ENCODE measurements at regions not wholly inside any gene's neighbourhood (a gene's known extent, or its start where the extent isn't known, plus 50 kb on each side); places are given as distances from the start of the nearest gene placed in this dataset.

DNA sequence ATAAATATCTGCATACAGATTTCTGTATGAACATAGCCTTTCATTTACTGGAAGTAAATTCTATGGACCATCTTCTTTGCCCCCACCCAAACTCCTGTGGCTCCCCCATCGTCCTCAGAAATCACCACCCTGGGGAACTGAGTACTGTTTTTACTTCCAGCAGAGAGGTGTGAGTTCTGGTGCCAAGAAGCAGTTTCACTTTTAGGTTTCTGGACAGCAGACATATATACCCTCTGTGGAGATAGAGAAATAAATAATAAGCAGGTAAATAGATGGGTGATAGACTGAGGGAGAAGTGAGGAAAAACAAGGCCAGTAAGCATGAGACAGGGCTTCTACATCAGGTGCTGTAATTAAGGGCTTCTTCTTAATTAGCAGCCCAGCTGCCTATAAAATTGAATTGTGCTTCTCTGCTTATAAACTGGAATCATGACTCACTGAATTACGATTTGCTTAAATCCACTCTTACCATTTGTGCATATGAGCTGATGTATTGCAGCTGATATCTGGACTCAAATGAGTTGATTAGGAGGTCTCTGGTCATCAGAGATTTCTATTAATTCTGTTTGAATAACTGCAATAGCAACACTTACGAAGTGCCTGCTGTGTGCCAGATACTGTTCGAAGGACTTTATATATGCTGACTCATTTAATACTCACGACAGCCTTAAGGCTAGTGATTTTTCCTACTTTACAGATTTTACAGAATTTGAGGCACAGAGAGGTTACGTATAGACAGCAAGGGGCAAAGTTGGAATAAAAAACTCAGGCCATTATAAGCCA is 60.8 kb upstream of the DHX15 start:
- TF ChIP-seq, protein P1, sequence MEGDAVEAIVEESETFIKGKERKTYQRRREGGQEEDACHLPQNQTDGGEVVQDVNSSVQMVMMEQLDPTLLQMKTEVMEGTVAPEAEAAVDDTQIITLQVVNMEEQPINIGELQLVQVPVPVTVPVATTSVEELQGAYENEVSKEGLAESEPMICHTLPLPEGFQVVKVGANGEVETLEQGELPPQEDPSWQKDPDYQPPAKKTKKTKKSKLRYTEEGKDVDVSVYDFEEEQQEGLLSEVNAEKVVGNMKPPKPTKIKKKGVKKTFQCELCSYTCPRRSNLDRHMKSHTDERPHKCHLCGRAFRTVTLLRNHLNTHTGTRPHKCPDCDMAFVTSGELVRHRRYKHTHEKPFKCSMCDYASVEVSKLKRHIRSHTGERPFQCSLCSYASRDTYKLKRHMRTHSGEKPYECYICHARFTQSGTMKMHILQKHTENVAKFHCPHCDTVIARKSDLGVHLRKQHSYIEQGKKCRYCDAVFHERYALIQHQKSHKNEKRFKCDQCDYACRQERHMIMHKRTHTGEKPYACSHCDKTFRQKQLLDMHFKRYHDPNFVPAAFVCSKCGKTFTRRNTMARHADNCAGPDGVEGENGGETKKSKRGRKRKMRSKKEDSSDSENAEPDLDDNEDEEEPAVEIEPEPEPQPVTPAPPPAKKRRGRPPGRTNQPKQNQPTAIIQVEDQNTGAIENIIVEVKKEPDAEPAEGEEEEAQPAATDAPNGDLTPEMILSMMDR (optimal IDR thresholded peaks at IDR 0.05 in 1 of 3, IDR thresholded peaks at IDR 0.05 in 1 of 3, conservative IDR thresholded peaks at IDR 0.05 in 1 of 3; ENCODE audit: extremely low read depth in 1 of 3, insufficient read depth in 2 of 3, low read length in 3 of 3): no peak
- TF ChIP-seq EZH2 (IDR thresholded peaks at IDR 0.05; ENCODE audit: low read length): no peak

Data from keratinocyte (primary cell).